Cardiac muscle cell (in vitro differentiated cells and primary cell): ENCODE measurements at regions not wholly inside any gene's neighbourhood (a gene's known extent, or its start where the extent isn't known, plus 50 kb on each side); places are given as distances from the start of the nearest gene placed in this dataset.

Experiments
- DNase-seq, 2 donors: peaks; one replicate each; pipeline versions ENCODE4 v3.0.0 to v3.0.0-alpha.2; 2010 to 2017; ENCODE audit warnings: low read depth in 1 of 2, low spot score in 1 of 2
- H3K27ac ChIP-seq: fragments of 200-600 bp; sonication (generic); 2 replicates; pipeline ENCODE4 v1.5.1; 2016
- H3K27me3 ChIP-seq: fragments of 200-600 bp; sonication (generic); 2 replicates; pipeline ENCODE4 v1.6.0; 2016; ENCODE audit warnings: control low read depth
- H3K36me3 ChIP-seq: fragments of 200-600 bp; sonication (generic); 2 replicates; pipeline ENCODE4 v1.5.1; 2016; ENCODE audit warnings: control low read depth
- H3K4me1 ChIP-seq: fragments of 200-600 bp; sonication (generic); 2 replicates; pipeline ENCODE4 v1.8.1; 2017; ENCODE audit warnings: low read depth, mild to moderate bottlenecking, mixed run types
- H3K4me3 ChIP-seq: fragments of 200-600 bp; sonication (generic); 2 replicates; pipeline ENCODE4 v1.5.1; 2016; ENCODE audit warnings: mild to moderate bottlenecking
- H3K9me3 ChIP-seq: fragments of 200-600 bp; sonication (generic); 2 replicates; pipeline ENCODE4 v1.5.1; 2017; ENCODE audit warnings: low read depth, mild to moderate bottlenecking, control low read depth
- CTCF ChIP-seq: IDR thresholded peaks from 2 replicates; pipeline ENCODE4 v1.5.1; 2012; ENCODE audit warnings: low read depth, mild to moderate bottlenecking, low read length

GRCh38 chr2:75361486-75361885 lies 162.2 kb upstream of the TACR1 start:
- no peak overlapping the region for H3K4me3 ChIP-seq
- DNase-seq: peak in 1 of 2 donors; percentile 5
- H3K27me3 ChIP-seq: no peaks in the 10 kb centered on the region
- no peaks in the 10 kb centered on the region for H3K9me3 ChIP-seq
- H3K36me3 ChIP-seq: no peaks in the 10 kb centered on the region
- H3K27ac ChIP-seq: no peak overlapping the region
- TF ChIP-seq CTCF: no peak
- no peaks in the 10 kb centered on the region for H3K4me1 ChIP-seq

- TF ChIP-seq CTCF: no peak
- H3K9me3 ChIP-seq: no peaks in the 10 kb centered on the region
- no peaks in the 10 kb centered on the region for H3K4me1 ChIP-seq
- no peak overlapping the region for H3K27ac ChIP-seq
- no peaks in the 10 kb centered on the region for H3K36me3 ChIP-seq
- no peaks in the 10 kb centered on the region for H3K27me3 ChIP-seq
- no peak overlapping the region for H3K4me3 ChIP-seq
- no peak for DNase-seq
Measured at GRCh38 chr2:75360945-75361344, 161.6 kb upstream of the TACR1 start.

GRCh38 chr2:75356865-75357264 lies 157.5 kb upstream of the TACR1 start:
- no peaks in the 10 kb centered on the region for H3K36me3 ChIP-seq
- no peaks in the 10 kb centered on the region for H3K4me1 ChIP-seq
- H3K27ac ChIP-seq: no peak overlapping the region
- no peaks in the 10 kb centered on the region for H3K9me3 ChIP-seq
- no peak overlapping the region for H3K4me3 ChIP-seq
- TF ChIP-seq CTCF: no peak
- DNase-seq: no peak
- no peaks in the 10 kb centered on the region for H3K27me3 ChIP-seq

- H3K4me1 ChIP-seq: no peaks in the 10 kb centered on the region
- H3K4me3 ChIP-seq: no peak overlapping the region
- no peak overlapping the region for H3K27ac ChIP-seq
- no peak for TF ChIP-seq CTCF
- H3K27me3 ChIP-seq: no peaks in the 10 kb centered on the region
- H3K36me3 ChIP-seq: no peaks in the 10 kb centered on the region
- DNase-seq: no peak
- H3K9me3 ChIP-seq: no peaks in the 10 kb centered on the region
Measured at GRCh38 chr2:75353131-75353530, 153.8 kb upstream of the TACR1 start.

GRCh38 chr2:75348307-75348706 lies 149.0 kb upstream of the TACR1 start:
- DNase-seq: no peak
- H3K36me3 ChIP-seq: no peaks in the 10 kb centered on the region
- H3K4me3 ChIP-seq: no peak overlapping the region
- no peaks in the 10 kb centered on the region for H3K9me3 ChIP-seq
- no peak overlapping the region for H3K27ac ChIP-seq
- TF ChIP-seq CTCF: no peak
- no peaks in the 10 kb centered on the region for H3K4me1 ChIP-seq
- H3K27me3 ChIP-seq: no peaks in the 10 kb centered on the region

GRCh38 chr2:75344146-75344545 lies 144.8 kb upstream of the TACR1 start:
- Histone ChIP-seq H3K9me3 (no peaks in the 10 kb centered on the region), H3K36me3 (no peaks in the 10 kb centered on the region), H3K27ac (no peak overlapping the region), H3K4me3 (no peak overlapping the region), H3K27me3 (no peaks in the 10 kb centered on the region), H3K4me1 (no peaks in the 10 kb centered on the region)
- DNase-seq: no peak
- no peak for TF ChIP-seq CTCF
